PFSK-1 (cell line): ENCODE measurements at regions not wholly inside any gene's neighbourhood (a gene's known extent, or its start where the extent isn't known, plus 50 kb on each side); places are given as distances from the start of the nearest gene placed in this dataset.

ENCODE experiments used
- FOXP2 ChIP-seq: optimal IDR thresholded peaks from 2 replicates; pipeline ENCODE3; 2011; ENCODE audit warnings: borderline replicate concordance, control low read depth, inconsistent platforms; ENCODE audit not compliant: insufficient read depth; ENCODE audit errors: extremely low read length, extremely low read depth
- POLR2AphosphoS5 ChIP-seq: IDR thresholded peaks from 2 replicates; pipeline ENCODE4 v1.6.1; 2012; ENCODE audit warnings: low read depth, mild to moderate bottlenecking, control low read depth, low read length, moderate library complexity
- SIN3A ChIP-seq: IDR thresholded peaks from 2 replicates; pipeline ENCODE4 v1.6.1; 2012; ENCODE audit warnings: mild to moderate bottlenecking, low read length, moderate library complexity, borderline replicate concordance; ENCODE audit not compliant: insufficient read depth
- TAF1 ChIP-seq: IDR thresholded peaks from 2 replicates; pipeline ENCODE4 v1.6.1; 2012; ENCODE audit warnings: low read length, control low read depth, borderline replicate concordance; ENCODE audit not compliant: insufficient read depth
- TF ChIP-seq, protein P1 (sequence below), 2 experiments: IDR thresholded peaks; 2 replicates each; pipeline versions ENCODE4 v1.6.1 to v1.8.0; 2011 to 2012; ENCODE audit warnings: low read depth in 2 of 2, low read length in 2 of 2, control low read depth in 1 of 2, inconsistent platforms in 1 of 2, mild to moderate bottlenecking in 1 of 2, moderate library complexity in 1 of 2; ENCODE audit not compliant: insufficient read depth in 1 of 2

GRCh38 chr16:65948361-65948760 is 418.1 kb upstream of the CDH5 start:
- TF ChIP-seq POLR2AphosphoS5 (no peak), SIN3A (no peak), TAF1 (no peak), FOXP2 (no peak)
- TF ChIP-seq, protein P1, sequence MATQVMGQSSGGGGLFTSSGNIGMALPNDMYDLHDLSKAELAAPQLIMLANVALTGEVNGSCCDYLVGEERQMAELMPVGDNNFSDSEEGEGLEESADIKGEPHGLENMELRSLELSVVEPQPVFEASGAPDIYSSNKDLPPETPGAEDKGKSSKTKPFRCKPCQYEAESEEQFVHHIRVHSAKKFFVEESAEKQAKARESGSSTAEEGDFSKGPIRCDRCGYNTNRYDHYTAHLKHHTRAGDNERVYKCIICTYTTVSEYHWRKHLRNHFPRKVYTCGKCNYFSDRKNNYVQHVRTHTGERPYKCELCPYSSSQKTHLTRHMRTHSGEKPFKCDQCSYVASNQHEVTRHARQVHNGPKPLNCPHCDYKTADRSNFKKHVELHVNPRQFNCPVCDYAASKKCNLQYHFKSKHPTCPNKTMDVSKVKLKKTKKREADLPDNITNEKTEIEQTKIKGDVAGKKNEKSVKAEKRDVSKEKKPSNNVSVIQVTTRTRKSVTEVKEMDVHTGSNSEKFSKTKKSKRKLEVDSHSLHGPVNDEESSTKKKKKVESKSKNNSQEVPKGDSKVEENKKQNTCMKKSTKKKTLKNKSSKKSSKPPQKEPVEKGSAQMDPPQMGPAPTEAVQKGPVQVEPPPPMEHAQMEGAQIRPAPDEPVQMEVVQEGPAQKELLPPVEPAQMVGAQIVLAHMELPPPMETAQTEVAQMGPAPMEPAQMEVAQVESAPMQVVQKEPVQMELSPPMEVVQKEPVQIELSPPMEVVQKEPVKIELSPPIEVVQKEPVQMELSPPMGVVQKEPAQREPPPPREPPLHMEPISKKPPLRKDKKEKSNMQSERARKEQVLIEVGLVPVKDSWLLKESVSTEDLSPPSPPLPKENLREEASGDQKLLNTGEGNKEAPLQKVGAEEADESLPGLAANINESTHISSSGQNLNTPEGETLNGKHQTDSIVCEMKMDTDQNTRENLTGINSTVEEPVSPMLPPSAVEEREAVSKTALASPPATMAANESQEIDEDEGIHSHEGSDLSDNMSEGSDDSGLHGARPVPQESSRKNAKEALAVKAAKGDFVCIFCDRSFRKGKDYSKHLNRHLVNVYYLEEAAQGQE (IDR thresholded peaks at IDR 0.05; ENCODE audit: insufficient read depth in 1 of 2, low read depth in 2 of 2, low read length in 2 of 2): no peak
